Right lobe of liver (tissue), 4 donors: ENCODE measurements at regions not wholly inside any gene's neighbourhood (a gene's known extent, or its start where the extent isn't known, plus 50 kb on each side); places are given as distances from the start of the nearest gene placed in this dataset.

Source experiments
- CTCF ChIP-seq, 4 donors: fragments of 200-600 bp in 3 of 4; fragments of 450-650 bp in 1 of 4; IDR thresholded peaks; one replicate each; pipeline versions ENCODE4 v1.5.1 to v1.8.0; 2016 to 2022; ENCODE audit warnings: antibody characterized with exemption in 4 of 4, mild to moderate bottlenecking in 2 of 4
- POLR2A ChIP-seq: fragments of 450-650 bp; IDR thresholded peaks from one replicate; pipeline ENCODE4 v1.6.1; 2017; ENCODE audit warnings: antibody characterized with exemption, mild to moderate bottlenecking
- donor health status: DM: no; HTN: no; CAD: no.
- donor health status: DM: no; HTN: no; CAD: no.
- donor health status: DM: no; HTN: yes; CAD: no.

DNA sequence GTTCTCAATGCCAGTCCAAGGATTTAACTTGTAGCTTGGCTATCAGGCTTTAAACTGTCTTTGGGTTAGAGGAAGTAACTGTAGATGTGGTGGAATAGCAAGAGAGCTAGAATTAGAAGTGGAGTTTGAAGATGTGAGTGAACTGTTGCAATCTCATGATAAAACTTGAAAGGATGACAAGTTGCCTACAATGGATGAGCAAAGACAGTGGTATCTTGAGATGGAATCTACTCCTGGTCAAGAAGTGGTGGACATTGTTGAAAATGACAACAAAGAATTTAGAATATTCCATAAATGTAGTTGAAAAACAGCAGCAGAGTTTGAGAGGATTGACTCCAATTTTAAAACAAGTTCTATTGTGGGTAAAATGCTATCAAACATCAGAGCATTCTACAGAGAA lies 199.0 kb downstream of the DUSP6 start:
- TF ChIP-seq CTCF (IDR thresholded peaks at IDR 0.05), result no peak
- no peak for TF ChIP-seq POLR2A
